ENCODE measurements at regions not wholly inside any gene's neighbourhood (a gene's known extent, or its start where the extent isn't known, plus 50 kb on each side); places are given as distances from the start of the nearest gene placed in this dataset.
A peak's percentile ranks its signal among the peaks of the same experiment; 100 is the strongest.

- no peaks in the 10 kb centered on the region for H3K36me3 ChIP-seq (ENCODE audit: control insufficient read depth in 2 of 2, insufficient read depth in 1 of 2, low read length in 2 of 2)
- TF ChIP-seq KLF17 (tag by site-specific recombination; IDR thresholded peaks at IDR 0.05) (no peak), ZNF2 (tag by site-specific recombination; IDR thresholded peaks at IDR 0.05) (no peak), ZNF223 (tag by site-specific recombination; IDR thresholded peaks at IDR 0.05) (no peak), ATF2 (tag by site-specific recombination; IDR thresholded peaks at IDR 0.05; ENCODE audit: low read depth) (no peak), ZFHX2 (tag by site-specific recombination; conservative IDR thresholded peaks at IDR 0.05) (no peak), ZNF23 (tag by site-specific recombination; IDR thresholded peaks at IDR 0.05; ENCODE audit: borderline replicate concordance) (no peak), ZNF555 (tag by site-specific recombination; conservative IDR thresholded peaks at IDR 0.05) (no peak), INSM2 (tag by site-specific recombination; IDR thresholded peaks at IDR 0.05) (no peak), ZNF596 (tag by site-specific recombination; IDR thresholded peaks at IDR 0.05) (no peak), TCF7L2 (IDR thresholded peaks at IDR 0.05; ENCODE audit: borderline replicate concordance, low read depth, low read length) (no peak), ZSCAN18 (tag by site-specific recombination; IDR thresholded peaks at IDR 0.05) (no peak), ZNF488 (tag by site-specific recombination; IDR thresholded peaks at IDR 0.05) (no peak), ZNF202 (tag by site-specific recombination; IDR thresholded peaks at IDR 0.05; ENCODE audit: borderline replicate concordance) (no peak), BCL11A (tag by site-specific recombination; IDR thresholded peaks at IDR 0.05; ENCODE audit: low read depth) (no peak), ZNF76 (tag by site-specific recombination; IDR thresholded peaks at IDR 0.05; ENCODE audit: borderline replicate concordance, low read depth) (no peak), ZNF837 (tag by site-specific recombination; IDR thresholded peaks at IDR 0.05) (no peak), ZFP37 (tag by site-specific recombination; IDR thresholded peaks at IDR 0.05) (no peak)
- CTCF ChIA-PET: no interaction called here
- no peak overlapping the region for H3K27ac ChIP-seq (ENCODE audit: extremely low read depth, low read depth, low read length)
- no peaks in the 10 kb centered on the region for H3K4me1 ChIP-seq (ENCODE audit: control insufficient read depth, insufficient read depth, low read length)
- H3K4me3 ChIP-seq (ENCODE audit: low read depth, low read length): no peak overlapping the region
- POLR2A ChIA-PET: no interaction called here
- no peaks in the 10 kb centered on the region for H3K9me3 ChIP-seq (ENCODE audit: control insufficient read depth, insufficient read depth, low read depth, low read length)
These were observed 1176.2 kb downstream of the DNAJB9 start for GRCh38 chr7:109745677-109746410.

GRCh38 chr7:109751241-109751640 is 1181.6 kb downstream of the DNAJB9 start:
- TF ChIP-seq PRDM1 (tag by site-specific recombination; IDR thresholded peaks at IDR 0.05) (0 out of 2 replicates have a peak, but pooled peaks have one; percentile 15), PBX3 (CRISPR knock-in tag; IDR thresholded peaks at IDR 0.05) (no peak), ZNF558 (tag by site-specific recombination; IDR thresholded peaks at IDR 0.05) (no peak), WT1 (tag by site-specific recombination; IDR thresholded peaks at IDR 0.05) (no peak)
- Histone ChIP-seq H3K4me1 (ENCODE audit: control insufficient read depth, insufficient read depth, low read length) (no peaks in the 10 kb centered on the region), H3K4me3 (ENCODE audit: low read depth, low read length) (no peak overlapping the region), H3K27ac (ENCODE audit: extremely low read depth, low read depth, low read length) (no peak overlapping the region), H3K9me3 (ENCODE audit: control insufficient read depth, insufficient read depth, low read depth, low read length) (no peaks in the 10 kb centered on the region), H3K36me3 (ENCODE audit: control insufficient read depth in 2 of 2, insufficient read depth in 1 of 2, low read length in 2 of 2) (no peaks in the 10 kb centered on the region)
- POLR2A ChIA-PET: no interaction called here
- CTCF ChIA-PET: no interaction called here
